H9 (cell line): ENCODE measurements at regions not wholly inside any gene's neighbourhood (a gene's known extent, or its start where the extent isn't known, plus 50 kb on each side); places are given as distances from the start of the nearest gene placed in this dataset.

Source experiments
- DNase-seq: peaks from one replicate; pipeline ENCODE4 v3.0.0-alpha.2; 2017
- H2AFZ ChIP-seq: one replicate; pipeline ENCODE4 v1.6.1; 2013; ENCODE audit warnings: mild to moderate bottlenecking, low read length, control low read depth, moderate library complexity
- H2AK5ac ChIP-seq: 2 replicates; pipeline ENCODE4 v1.6.1; 2013; ENCODE audit warnings: low read length, control low read depth, mixed read lengths; ENCODE audit not compliant: insufficient read length
- H2BK120ac ChIP-seq: one replicate; pipeline ENCODE4 v1.6.1; 2013; ENCODE audit warnings: low read depth, mild to moderate bottlenecking, low read length, control low read depth, inconsistent platforms; ENCODE audit not compliant: poor library complexity, severe bottlenecking
- H2BK12ac ChIP-seq: 2 replicates; pipeline ENCODE4 v1.6.1; 2013; ENCODE audit warnings: low read length, control low read depth, mixed read lengths, low read depth; ENCODE audit not compliant: insufficient read length
- H2BK15ac ChIP-seq: 2 replicates; pipeline ENCODE4 v1.6.1; 2013; ENCODE audit warnings: low read depth, low read length, control low read depth
- H2BK20ac ChIP-seq: one replicate; pipeline ENCODE4 v1.6.1; 2013; ENCODE audit warnings: low read depth, mild to moderate bottlenecking, low read length, control low read depth, inconsistent platforms; ENCODE audit not compliant: poor library complexity, severe bottlenecking
- H2BK5ac ChIP-seq: 2 replicates; pipeline ENCODE4 v1.6.1; 2013; ENCODE audit warnings: low read length, control low read depth, mixed read lengths; ENCODE audit not compliant: insufficient read length
- H3K14ac ChIP-seq: 2 replicates; pipeline ENCODE4 v1.6.1; 2013; ENCODE audit warnings: low read length, control low read depth; ENCODE audit not compliant: insufficient read depth
- H3K18ac ChIP-seq: 2 replicates; pipeline ENCODE4 v1.6.1; 2013; ENCODE audit warnings: low read depth, mild to moderate bottlenecking, mixed read lengths, low read length, control low read depth; ENCODE audit not compliant: insufficient read length
- H3K23ac ChIP-seq: 2 replicates; pipeline ENCODE4 v1.6.1; 2013; ENCODE audit warnings: low read length, control low read depth, mixed read lengths, low read depth; ENCODE audit not compliant: insufficient read length
- H3K23me2 ChIP-seq: 2 replicates; pipeline ENCODE4 v1.6.1; 2013; ENCODE audit warnings: low read depth, mild to moderate bottlenecking, mixed read lengths, low read length, control low read depth; ENCODE audit not compliant: insufficient read length, poor library complexity, severe bottlenecking
- H3K27ac ChIP-seq: 2 replicates; pipeline ENCODE4 v1.5.1; 2013; ENCODE audit warnings: low read length, control low read depth, mixed read lengths, low read depth; ENCODE audit not compliant: insufficient read length
- H3K27me3 ChIP-seq: 2 replicates; pipeline ENCODE4 v1.6.1; 2013; ENCODE audit warnings: low read length, control low read depth, inconsistent platforms; ENCODE audit not compliant: insufficient read depth
- H3K4ac ChIP-seq: 2 replicates; pipeline ENCODE4 v1.6.1; 2013; ENCODE audit warnings: low read depth, mild to moderate bottlenecking, control low read depth, inconsistent platforms, low read length, moderate library complexity
- H3K4me1 ChIP-seq: 2 replicates; pipeline ENCODE4 v1.6.1; 2013; ENCODE audit warnings: low read length, control low read depth, inconsistent platforms; ENCODE audit not compliant: insufficient read depth
- H3K4me2 ChIP-seq: 2 replicates; pipeline ENCODE4 v1.6.1; 2013; ENCODE audit warnings: low read length, control low read depth, mixed read lengths; ENCODE audit not compliant: insufficient read length, insufficient read depth
- H3K56ac ChIP-seq: 2 replicates; pipeline ENCODE4 v1.6.1; 2013; ENCODE audit warnings: low read depth, mild to moderate bottlenecking, mixed read lengths, low read length, control low read depth; ENCODE audit not compliant: insufficient read length
- H3K79me1 ChIP-seq: 2 replicates; pipeline ENCODE4 v1.6.1; 2013; ENCODE audit warnings: low read depth, mild to moderate bottlenecking, moderate library complexity, low read length, control low read depth, inconsistent platforms; ENCODE audit not compliant: insufficient read depth, poor library complexity, severe bottlenecking
- H3K79me2 ChIP-seq: 2 replicates; pipeline ENCODE4 v1.6.1; 2013; ENCODE audit warnings: low read length, control low read depth, inconsistent platforms; ENCODE audit not compliant: insufficient read depth
- H3K9ac ChIP-seq: 2 replicates; pipeline ENCODE4 v1.6.1; 2013; ENCODE audit warnings: low read length, control low read depth, mixed read lengths; ENCODE audit not compliant: insufficient read length; ENCODE audit errors: extremely low read depth
- H3K9me3 ChIP-seq: one replicate; pipeline ENCODE4 v1.6.1; 2013; ENCODE audit warnings: low read depth, low read length, inconsistent platforms; ENCODE audit not compliant: control insufficient read depth
- H3T11ph ChIP-seq: one replicate; pipeline ENCODE4 v1.6.1; 2013; ENCODE audit warnings: mild to moderate bottlenecking, low read length, control low read depth, inconsistent platforms
- H4K20me1 ChIP-seq: one replicate; pipeline ENCODE4 v1.6.1; 2013; ENCODE audit not compliant: control insufficient read depth, insufficient read length, insufficient read depth
- H4K5ac ChIP-seq: 2 replicates; pipeline ENCODE4 v1.6.1; 2013; ENCODE audit warnings: low read depth, mild to moderate bottlenecking, mixed read lengths, low read length, control low read depth; ENCODE audit not compliant: insufficient read length
- H4K8ac ChIP-seq: replicated peaks from 2 replicates; pipeline ENCODE4 v1.6.1; 2013; ENCODE audit warnings: low read length, control low read depth, mixed read lengths, low read depth; ENCODE audit not compliant: insufficient read length
- H4K91ac ChIP-seq: 2 replicates; pipeline ENCODE4 v1.6.1; 2013; ENCODE audit warnings: low read depth, mild to moderate bottlenecking, moderate library complexity, mixed read lengths, low read length, control low read depth; ENCODE audit not compliant: insufficient read length
- H3K27ac Mint-ChIP-seq, 3 experiments: 2 replicates in 2 of 3; 3 replicates in 1 of 3; pipeline ENCODE4 v1.8.0; 2020 to 2021; ENCODE audit warnings: mixed read lengths in 3 of 3, mild to moderate bottlenecking in 1 of 3, moderate library complexity in 1 of 3
- H3K27me3 Mint-ChIP-seq: 2 replicates; pipeline ENCODE4 v1.8.0; 2021; ENCODE audit warnings: low read depth, mild to moderate bottlenecking, moderate library complexity, mixed read lengths
- H3K36me3 Mint-ChIP-seq, 3 experiments: 2 replicates in 2 of 3; 3 replicates in 1 of 3; pipeline ENCODE4 v1.8.0; 2020 to 2021; ENCODE audit warnings: low read depth in 3 of 3, mixed read lengths in 3 of 3; ENCODE audit not compliant: insufficient read depth in 1 of 3
- H3K4me1 Mint-ChIP-seq, 2 experiments: 2 replicates each; pipeline ENCODE4 v1.8.0; 2020; ENCODE audit warnings: mixed read lengths in 2 of 2
- H3K4me3 Mint-ChIP-seq, 2 experiments: 2 replicates in 1 of 2; 3 replicates in 1 of 2; pipeline ENCODE4 v1.8.0; 2020 to 2021; ENCODE audit warnings: mild to moderate bottlenecking in 2 of 2, mixed read lengths in 2 of 2, moderate library complexity in 1 of 2
- H3K9me3 Mint-ChIP-seq, 2 experiments: 2 replicates in 1 of 2; 3 replicates in 1 of 2; pipeline ENCODE4 v1.8.0; 2020; ENCODE audit warnings: mild to moderate bottlenecking in 2 of 2, mixed read lengths in 2 of 2, moderate library complexity in 1 of 2
- CTCF ChIP-seq: fragments of 200-600 bp; sonication (generic); conservative IDR thresholded peaks from 3 replicates; pipeline ENCODE4 v1.8.0; 2021; ENCODE audit warnings: antibody characterized with exemption, mild to moderate bottlenecking
- WGBS: extraction: QIAGEN DNeasy Blood & Tissue Kit; methylation state at CpG from one replicate; pipeline ENCODE4 v1.1.7; 2013; ENCODE audit warnings: missing lambda C conversion rate, low lambda C conversion rate, mixed read lengths; ENCODE audit not compliant: insufficient read length; ENCODE audit errors: extremely low coverage; 5-methylcytosine and 5-hydroxymethylcytosine counted together

- Histone ChIP-seq H4K8ac (no peak overlapping the region), H2AFZ (no peak overlapping the region), H3K9me3 (no peaks in the 10 kb centered on the region), H3K79me2 (no peaks in the 10 kb centered on the region), H3K27ac (no peak overlapping the region), H2BK120ac (no peak overlapping the region), H2BK20ac (no peak overlapping the region), H2BK5ac (no peak overlapping the region), H3K79me1 (no peaks in the 10 kb centered on the region), H3K4ac (no peak overlapping the region), H3K4me1 (no peaks in the 10 kb centered on the region), H3K23me2 (no peaks in the 10 kb centered on the region), H4K5ac (no peak overlapping the region), H3K56ac (no peak overlapping the region), H3K4me2 (no peak overlapping the region), H2BK15ac (no peak overlapping the region), H4K20me1 (no peaks in the 10 kb centered on the region), H4K91ac (no peak overlapping the region), H3K14ac (no peak overlapping the region), H3K18ac (no peak overlapping the region), H3K9ac (no peak overlapping the region), H2BK12ac (no peak overlapping the region), H3K27me3 (no peaks in the 10 kb centered on the region), H3T11ph (no peak overlapping the region), H2AK5ac (no peak overlapping the region), H3K23ac (no peak overlapping the region)
- no peaks in the 10 kb centered on the region for H3K9me3 Mint-ChIP-seq
- H3K4me1 Mint-ChIP-seq = no peaks in the 10 kb centered on the region; a peak in 1 of 4 replicates
- H3K27ac Mint-ChIP-seq = no peak overlapping the region
- no CpG with 5 or more reads among the region's 1 CpG for WGBS
- no peak for DNase-seq
- no peaks in the 10 kb centered on the region; the same call in 1 of the 2 replicates for H3K27me3 Mint-ChIP-seq
- TF ChIP-seq CTCF = no peak
- H3K4me3 Mint-ChIP-seq = no peak overlapping the region
- H3K36me3 Mint-ChIP-seq = no peaks in the 10 kb centered on the region
Measured at GRCh38 chr1:219483530-219483929, 129.4 kb downstream of the ZC3H11B start.
